A549 (cell line): ENCODE measurements at regions not wholly inside any gene's neighbourhood (a gene's known extent, or its start where the extent isn't known, plus 50 kb on each side); places are given as distances from the start of the nearest gene placed in this dataset.

Experiments
- ATAC-seq, 2 experiments: fragments of 200-7000 bp in 1 of 2; fragments of >200 bp in 1 of 2; cut with Nextera tagmentation in 1 of 2; cut with Tn5 transposase in 1 of 2; 3 replicates each; pipeline versions ENCODE4 v1.8.0 to v1.9.1; 2018 to 2020; ENCODE audit warnings: mild to moderate bottlenecking in 1 of 2, moderate library complexity in 1 of 2
- CTCF ChIA-PET: fragments of 300-600 bp; sonication (Branson Sonifier 250); formaldehyde crosslinking; extraction: SDS; loops from one replicate; lab custom pipeline; 2021; ENCODE audit warnings: antibody characterized with exemption, inconsistent platforms; lab: Yijun Ruan, JAX
- POLR2A ChIA-PET: fragments of 350-600 bp; formaldehyde crosslinking; extraction: SDS; loops from one replicate; lab custom pipeline; 2021; ENCODE audit warnings: antibody characterized with exemption, inconsistent platforms; lab: Yijun Ruan, JAX
- DNase-seq, 2 experiments: peaks; one replicate each; pipeline versions ENCODE4 v3.0.0 to v3.0.0-alpha.2; 2011 to 2016; ENCODE audit warnings: low read depth in 1 of 2, low spot score in 1 of 2
- FAIRE-seq: peaks from 2 replicates; lab custom pipeline; 2011; peaks lifted over from hg19 to GRCh38; lab: Jason Lieb, UNC
- H3K27ac ChIP-seq, 2 experiments: fragments of >200 bp; sonication (Bioruptor Twin); formaldehyde crosslinking; 3 replicates each; pipeline ENCODE4 v1.5.1; 2016 to 2017
- H3K4me1 ChIP-seq: fragments of >200 bp; sonication (Bioruptor Twin); formaldehyde crosslinking; 3 replicates; pipeline ENCODE4 v1.6.1; 2016
- H3K4me2 ChIP-seq: fragments of >200 bp; sonication (Bioruptor Twin); formaldehyde crosslinking; 3 replicates; pipeline ENCODE4 v1.6.1; 2016
- H3K4me3 ChIP-seq: fragments of >200 bp; sonication (Bioruptor Twin); formaldehyde crosslinking; 3 replicates; pipeline ENCODE4 v1.5.1; 2016
- H3K9me3 ChIP-seq: fragments of >200 bp; sonication (Bioruptor Twin); formaldehyde crosslinking; 3 replicates; pipeline ENCODE4 v1.6.1; 2016
- BCL3 ChIP-seq: fragments of >200 bp; sonication (Bioruptor Twin); formaldehyde crosslinking; IDR thresholded peaks from 3 replicates; pipeline ENCODE4 v1.6.1; 2016
- BHLHE40 ChIP-seq: IDR thresholded peaks from 2 replicates; pipeline ENCODE4 v1.6.1; 2012; ENCODE audit warnings: low read depth, low read length, inconsistent platforms
- CBX2 ChIP-seq: fragments of 200-600 bp; sonication (generic); IDR thresholded peaks from 2 replicates; pipeline ENCODE4 v1.6.1; 2016; ENCODE audit warnings: low read depth, mild to moderate bottlenecking, borderline replicate concordance
- CHD2 ChIP-seq: fragments of 150-350 bp; IDR thresholded peaks from 2 replicates; pipeline ENCODE4 v1.6.1; 2014; ENCODE audit warnings: low read length; ENCODE audit not compliant: partially characterized antibody
- E2F6 ChIP-seq: IDR thresholded peaks from 2 replicates; pipeline ENCODE4 v1.6.1; 2012; ENCODE audit warnings: low read depth, borderline replicate concordance
- EHF ChIP-seq: fragments of 250-450 bp; sonication (Bioruptor Pico); IDR thresholded peaks from 2 replicates; pipeline ENCODE4 v1.5.0; 2020; ENCODE audit warnings: mild to moderate bottlenecking
- EHMT2 ChIP-seq: fragments of 200-600 bp; sonication (generic); IDR thresholded peaks from 2 replicates; pipeline ENCODE4 v1.6.1; 2016; ENCODE audit warnings: antibody characterized with exemption, low read depth, mild to moderate bottlenecking, moderate library complexity
- ELK1 ChIP-seq: fragments of 150-350 bp; IDR thresholded peaks from 2 replicates; pipeline ENCODE4 v1.6.1; 2014; ENCODE audit warnings: low read depth, mild to moderate bottlenecking, low read length
- EP300 ChIP-seq, 2 experiments: fragments of >200 bp; sonication (Bioruptor Twin); formaldehyde crosslinking; IDR thresholded peaks; 2 replicates in 1 of 2; 3 replicates in 1 of 2; pipeline ENCODE4 v1.6.1; 2016 to 2017
- FOSL2 ChIP-seq, 2 experiments: fragments of 450-650 bp in 1 of 2; fragments of >200 bp in 1 of 2; sonication (Bioruptor Twin) in 1 of 2; formaldehyde crosslinking; IDR thresholded peaks; 2 replicates each; pipeline versions ENCODE4 v1.5.0 to v1.6.1; 2016 to 2020; ENCODE audit warnings: mild to moderate bottlenecking in 1 of 2, moderate library complexity in 1 of 2
- FOXS1 ChIP-seq: fragments of 250-450 bp; sonication (Bioruptor Pico); IDR thresholded peaks from 2 replicates; pipeline ENCODE4 v1.5.0; 2020; ENCODE audit warnings: mild to moderate bottlenecking, moderate library complexity
- HDAC2 ChIP-seq: fragments of 200-600 bp; sonication (generic); IDR thresholded peaks from 2 replicates; pipeline ENCODE4 v1.6.1; 2016
- HOXA7 ChIP-seq: fragments of 250-450 bp; sonication (Bioruptor Pico); IDR thresholded peaks from 2 replicates; pipeline ENCODE4 v1.5.0; 2020; ENCODE audit warnings: mild to moderate bottlenecking, moderate library complexity
- HOXB5 ChIP-seq: fragments of 250-450 bp; sonication (Bioruptor Pico); IDR thresholded peaks from 2 replicates; pipeline ENCODE4 v1.5.0; 2020; ENCODE audit warnings: mild to moderate bottlenecking, moderate library complexity
- JUN ChIP-seq, 2 experiments: fragments of >200 bp; sonication (Bioruptor Twin); formaldehyde crosslinking; IDR thresholded peaks; 2 replicates in 1 of 2; 3 replicates in 1 of 2; pipeline ENCODE4 v1.6.1; 2016 to 2017
- JUNB ChIP-seq: fragments of >200 bp; sonication (Bioruptor Twin); formaldehyde crosslinking; IDR thresholded peaks from 2 replicates; pipeline ENCODE4 v1.6.1; 2016
- KDM1A ChIP-seq: fragments of 200-600 bp; sonication (generic); IDR thresholded peaks from 2 replicates; pipeline ENCODE4 v1.6.1; 2016; ENCODE audit warnings: low read depth, mild to moderate bottlenecking
- MAFK ChIP-seq: fragments of 450-650 bp; IDR thresholded peaks from 2 replicates; pipeline ENCODE4 v1.6.1; 2014; ENCODE audit not compliant: partially characterized antibody
- MAX ChIP-seq: IDR thresholded peaks from 2 replicates; pipeline ENCODE4 v1.6.1; 2012
- MYC ChIP-seq: IDR thresholded peaks from 2 replicates; pipeline ENCODE4 v1.6.1; 2012; ENCODE audit warnings: mild to moderate bottlenecking, inconsistent platforms, low read length, improper control_type of control experiment, borderline replicate concordance
- NPAS2 ChIP-seq: fragments of 250-450 bp; sonication (Bioruptor Pico); IDR thresholded peaks from 2 replicates; pipeline ENCODE4 v1.8.0; 2022; ENCODE audit warnings: mild to moderate bottlenecking, moderate library complexity, borderline replicate concordance
- NR3C1 ChIP-seq: fragments of >200 bp; sonication (Bioruptor Twin); formaldehyde crosslinking; IDR thresholded peaks from 3 replicates; pipeline ENCODE4 v1.6.1; 2017
- POLR2A ChIP-seq: IDR thresholded peaks from 2 replicates; pipeline ENCODE4 v1.6.1; 2012; ENCODE audit warnings: mild to moderate bottlenecking, low read length
- RAD21 ChIP-seq, 2 experiments: fragments of >200 bp in 1 of 2; sonication (Bioruptor Twin) in 1 of 2; formaldehyde crosslinking in 1 of 2; IDR thresholded peaks in 1 of 2; conservative IDR thresholded peaks in 1 of 2; 2 replicates in 1 of 2; 3 replicates in 1 of 2; pipeline ENCODE4 v1.6.1; 2012 to 2018; ENCODE audit warnings: inconsistent platforms in 1 of 2
- RARB ChIP-seq: fragments of 250-450 bp; sonication (Bioruptor Pico); IDR thresholded peaks from 2 replicates; pipeline ENCODE4 v1.8.0; 2021; ENCODE audit warnings: mild to moderate bottlenecking, moderate library complexity
- RCOR1 ChIP-seq: fragments of 150-350 bp; IDR thresholded peaks from 2 replicates; pipeline ENCODE4 v1.6.1; 2014; ENCODE audit warnings: antibody characterized with exemption, low read length, low read depth
- REST ChIP-seq: fragments of 200-600 bp; sonication (generic); IDR thresholded peaks from 2 replicates; pipeline ENCODE4 v1.6.1; 2016; ENCODE audit warnings: antibody characterized with exemption, mild to moderate bottlenecking, moderate library complexity
- RNF2 ChIP-seq: fragments of 200-600 bp; sonication (generic); IDR thresholded peaks from 2 replicates; pipeline ENCODE4 v1.6.1; 2016; ENCODE audit warnings: low read depth, mild to moderate bottlenecking, antibody characterized with exemption, moderate library complexity, borderline replicate concordance
- USF2 ChIP-seq: fragments of 450-650 bp; IDR thresholded peaks from 2 replicates; pipeline ENCODE4 v1.6.1; 2014; ENCODE audit warnings: antibody characterized with exemption
- ZC3H11A ChIP-seq: fragments of 450-650 bp; IDR thresholded peaks from 2 replicates; pipeline ENCODE4 v1.6.1; 2014; ENCODE audit warnings: antibody characterized with exemption, mild to moderate bottlenecking
- WGBS: methylation state at CpG from one replicate; pipeline ENCODE4 v1.1.6; 2017; ENCODE audit errors: missing lambda C conversion rate; 5-methylcytosine and 5-hydroxymethylcytosine counted together

GRCh38 chr6:50213146-50213545 lies 163.4 kb upstream of the DEFB112 start:
- ATAC-seq (no peak), FAIRE-seq (no peak), DNase-seq (no peak)
- ChIA-PET CTCF (no interaction called here), POLR2A (no interaction called here)
- TF ChIP-seq MAFK = no peak
- Histone ChIP-seq H3K4me1 (no peaks in the 10 kb centered on the region), H3K9me3 (no peaks in the 10 kb centered on the region), H3K27ac (no peak overlapping the region), H3K4me3 (no peak overlapping the region), H3K4me2 (no peak overlapping the region)
- WGBS = 0% methylated on average over 1 of the region's 1 CpG

GRCh38 chr6:50214937-50215336 lies 165.2 kb upstream of the DEFB112 start:
- no peak overlapping the region for H3K27ac ChIP-seq
- POLR2A ChIA-PET = no interaction called here
- CTCF ChIA-PET = no interaction called here
- H3K4me3 ChIP-seq = no peak overlapping the region
- no peaks in the 10 kb centered on the region for H3K9me3 ChIP-seq
- H3K4me1 ChIP-seq = no peaks in the 10 kb centered on the region
- ATAC-seq (no peak), DNase-seq (no peak), FAIRE-seq (no peak)
- WGBS = 0% methylated on average over 2 of the region's 2 CpGs
- TF ChIP-seq JUNB (no peak), CHD2 (no peak), RARB (CRISPR knock-in tag) (no peak), KDM1A (no peak), EHMT2 (no peak), HDAC2 (no peak), CBX2 (no peak), FOSL2 (IDR thresholded peaks at IDR 0.05) (no peak), FOSL2 (CRISPR knock-in tag; IDR thresholded peaks at IDR 0.05) (no peak), MYC (no peak), BCL3 (no peak), BHLHE40 (no peak), POLR2A (no peak), MAX (no peak)
- H3K4me2 ChIP-seq = no peak overlapping the region

- Histone ChIP-seq H3K4me3 (no peak overlapping the region), H3K9me3 (no peaks in the 10 kb centered on the region), H3K4me1 (no peaks in the 10 kb centered on the region), H3K27ac (no peak overlapping the region), H3K4me2 (no peak overlapping the region)
- ChIA-PET POLR2A (no interaction called here), CTCF (no interaction called here)
- under 1% methylated on average over 3 of the region's 3 CpGs for WGBS
- no peak for ATAC-seq
- no peak for FAIRE-seq
- DNase-seq = no peak
- TF ChIP-seq RNF2 = no peak
- TF ChIP-seq RAD21 (conservative IDR thresholded peaks at IDR 0.05 in 1 of 2, IDR thresholded peaks at IDR 0.05 in 1 of 2) = no peak
- TF ChIP-seq USF2 = no peak
- TF ChIP-seq EHF (CRISPR knock-in tag) = no peak
- TF ChIP-seq NPAS2 (CRISPR knock-in tag) = no peak
- TF ChIP-seq NR3C1 = no peak
- TF ChIP-seq HOXB5 (CRISPR knock-in tag) = no peak
- no peak for TF ChIP-seq JUN (IDR thresholded peaks at IDR 0.05)
- no peak for TF ChIP-seq MAX
- TF ChIP-seq ZC3H11A = no peak
- TF ChIP-seq E2F6 = no peak
- TF ChIP-seq REST = no peak
- no peak for TF ChIP-seq FOXS1 (CRISPR knock-in tag)
- no peak for TF ChIP-seq ELK1
- TF ChIP-seq KDM1A = no peak
- no peak for TF ChIP-seq HOXA7 (CRISPR knock-in tag)
- TF ChIP-seq RCOR1 = no peak
- TF ChIP-seq EP300 (IDR thresholded peaks at IDR 0.05) = no peak
Measured at GRCh38 chr6:50217841-50218240, 168.1 kb upstream of the DEFB112 start.
